ENCODE measurements at regions not wholly inside any gene's neighbourhood (a gene's known extent, or its start where the extent isn't known, plus 50 kb on each side); places are given as distances from the start of the nearest gene placed in this dataset.

GRCh38 chr18:64419156-64419555 lies 270.3 kb upstream of the LINC00305 start:
- TF ChIP-seq, protein P1, sequence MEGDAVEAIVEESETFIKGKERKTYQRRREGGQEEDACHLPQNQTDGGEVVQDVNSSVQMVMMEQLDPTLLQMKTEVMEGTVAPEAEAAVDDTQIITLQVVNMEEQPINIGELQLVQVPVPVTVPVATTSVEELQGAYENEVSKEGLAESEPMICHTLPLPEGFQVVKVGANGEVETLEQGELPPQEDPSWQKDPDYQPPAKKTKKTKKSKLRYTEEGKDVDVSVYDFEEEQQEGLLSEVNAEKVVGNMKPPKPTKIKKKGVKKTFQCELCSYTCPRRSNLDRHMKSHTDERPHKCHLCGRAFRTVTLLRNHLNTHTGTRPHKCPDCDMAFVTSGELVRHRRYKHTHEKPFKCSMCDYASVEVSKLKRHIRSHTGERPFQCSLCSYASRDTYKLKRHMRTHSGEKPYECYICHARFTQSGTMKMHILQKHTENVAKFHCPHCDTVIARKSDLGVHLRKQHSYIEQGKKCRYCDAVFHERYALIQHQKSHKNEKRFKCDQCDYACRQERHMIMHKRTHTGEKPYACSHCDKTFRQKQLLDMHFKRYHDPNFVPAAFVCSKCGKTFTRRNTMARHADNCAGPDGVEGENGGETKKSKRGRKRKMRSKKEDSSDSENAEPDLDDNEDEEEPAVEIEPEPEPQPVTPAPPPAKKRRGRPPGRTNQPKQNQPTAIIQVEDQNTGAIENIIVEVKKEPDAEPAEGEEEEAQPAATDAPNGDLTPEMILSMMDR (IDR thresholded peaks at IDR 0.05): no peak
- TF ChIP-seq POLR2AphosphoS5 (IDR thresholded peaks at IDR 0.05) (no peak), POLR2A (IDR thresholded peaks at IDR 0.05) (no peak)
- no peak for DNase-seq (ENCODE audit: low spot score in 2 of 2)
- intact Hi-C loops (cut with DNase I; ENCODE audit: low total_unique reads): no loop called here
- H3K36me3 ChIP-seq: no peaks in the 10 kb centered on the region
- H3K9me3 ChIP-seq: no peaks in the 10 kb centered on the region
- H3K4me1 ChIP-seq: no peaks in the 10 kb centered on the region
- H3K27ac ChIP-seq: no peak overlapping the region
- H3K27me3 ChIP-seq: no peaks in the 10 kb centered on the region
- no peak overlapping the region for H3K4me3 ChIP-seq

- TF ChIP-seq, protein P1 (IDR thresholded peaks at IDR 0.05): no peak
- no peak for TF ChIP-seq POLR2AphosphoS5 (IDR thresholded peaks at IDR 0.05)
- Histone ChIP-seq H3K4me1 (no peaks in the 10 kb centered on the region), H3K9me3 (no peaks in the 10 kb centered on the region), H3K27me3 (no peaks in the 10 kb centered on the region), H3K36me3 (no peaks in the 10 kb centered on the region), H3K27ac (no peak overlapping the region), H3K4me3 (no peak overlapping the region)
- DNase-seq (ENCODE audit: low spot score in 2 of 2): no peak
- intact Hi-C loops (cut with DNase I; ENCODE audit: low total_unique reads): no loop called here
Observed at GRCh38 chr18:64416990-64417389, 268.1 kb upstream of the LINC00305 start.

GRCh38 chr18:64415218-64415617 lies 266.3 kb upstream of the LINC00305 start:
- TF ChIP-seq POLR2AphosphoS5 (IDR thresholded peaks at IDR 0.05) (no peak), POLR2A (IDR thresholded peaks at IDR 0.05) (no peak)
- TF ChIP-seq, protein P1 (IDR thresholded peaks at IDR 0.05): no peak
- intact Hi-C loops (cut with DNase I; ENCODE audit: low total_unique reads): no loop called here
- no peak overlapping the region for H3K27ac ChIP-seq

GRCh38 chr18:64410685-64411084 lies 261.8 kb upstream of the LINC00305 start:
- Histone ChIP-seq H3K36me3 (no peaks in the 10 kb centered on the region), H3K4me1 (no peaks in the 10 kb centered on the region), H3K9me3 (no peaks in the 10 kb centered on the region), H3K27me3 (no peaks in the 10 kb centered on the region), H3K27ac (no peak overlapping the region), H3K4me3 (no peak overlapping the region)
- TF ChIP-seq POLR2A (IDR thresholded peaks at IDR 0.05) (no peak), POLR2AphosphoS5 (IDR thresholded peaks at IDR 0.05) (no peak)
- TF ChIP-seq, protein P1 (IDR thresholded peaks at IDR 0.05): no peak
- intact Hi-C loops (cut with DNase I; ENCODE audit: low total_unique reads): no loop called here
- no peak for DNase-seq (ENCODE audit: low spot score in 2 of 2)

More at GRCh38 chr18:64415218-64415617, 266.3 kb upstream of the LINC00305 start:
- H3K4me3 ChIP-seq: no peak overlapping the region
- H3K36me3 ChIP-seq: no peaks in the 10 kb centered on the region
- DNase-seq (ENCODE audit: low spot score in 2 of 2): no peak
- no peaks in the 10 kb centered on the region for H3K9me3 ChIP-seq
- H3K27me3 ChIP-seq: no peaks in the 10 kb centered on the region
- no peaks in the 10 kb centered on the region for H3K4me1 ChIP-seq

GRCh38 chr18:64409511-64409910 lies 260.6 kb upstream of the LINC00305 start:
- Histone ChIP-seq H3K27ac (no peak overlapping the region), H3K27me3 (no peaks in the 10 kb centered on the region), H3K36me3 (no peaks in the 10 kb centered on the region), H3K9me3 (no peaks in the 10 kb centered on the region), H3K4me1 (no peaks in the 10 kb centered on the region), H3K4me3 (no peak overlapping the region)
- DNase-seq (ENCODE audit: low spot score in 2 of 2): no peak
- intact Hi-C loops (cut with DNase I; ENCODE audit: low total_unique reads): no loop called here
- TF ChIP-seq, protein P1 (IDR thresholded peaks at IDR 0.05): peak in 1 of 3 donors; percentile 14
- TF ChIP-seq POLR2AphosphoS5 (IDR thresholded peaks at IDR 0.05): no peak
